Neuron (in vitro differentiated cells): ENCODE measurements at regions not wholly inside any gene's neighbourhood (a gene's known extent, or its start where the extent isn't known, plus 50 kb on each side); places are given as distances from the start of the nearest gene placed in this dataset.

Experiments
- H2AFZ ChIP-seq: one replicate; pipeline ENCODE4 v1.6.1; 2013; ENCODE audit warnings: low read depth, mild to moderate bottlenecking, inconsistent platforms, low read length, moderate library complexity
- H3K27me3 ChIP-seq: one replicate; pipeline ENCODE4 v1.6.1; 2013; ENCODE audit warnings: low read length; ENCODE audit not compliant: insufficient read depth
- H3K36me3 ChIP-seq: one replicate; pipeline ENCODE4 v1.6.1; 2013; ENCODE audit warnings: low read length; ENCODE audit not compliant: insufficient read depth
- H3K4me1 ChIP-seq: one replicate; pipeline ENCODE4 v1.6.1; 2013; ENCODE audit warnings: low read length; ENCODE audit not compliant: insufficient read depth
- H3K4me3 ChIP-seq: 2 replicates; pipeline ENCODE4 v1.5.1; 2013; ENCODE audit warnings: mild to moderate bottlenecking, low read length, moderate library complexity
- H3K9me3 ChIP-seq: one replicate; pipeline ENCODE4 v1.6.1; 2013; ENCODE audit warnings: low read length

GRCh38 chr1:58919959-58920321 lies 136.1 kb upstream of the JUN start:
- peaks cover 7% of the 10 kb centered on the region for H3K27me3 ChIP-seq
- no peak overlapping the region for H3K4me3 ChIP-seq
- H3K36me3 ChIP-seq = no peaks in the 10 kb centered on the region

GRCh38 chr1:58921342-58921741 lies 137.5 kb upstream of the JUN start:
- Histone ChIP-seq H3K36me3 (no peaks in the 10 kb centered on the region), H3K9me3 (no peaks in the 10 kb centered on the region), H3K4me3 (no peak overlapping the region), H3K4me1 (no peaks in the 10 kb centered on the region), H2AFZ (no peak overlapping the region), H3K27me3 (peaks cover 7% of the 10 kb centered on the region)

More at GRCh38 chr1:58919959-58920321, 136.1 kb upstream of the JUN start:
- H2AFZ ChIP-seq = no peak overlapping the region
- H3K9me3 ChIP-seq = no peaks in the 10 kb centered on the region
- no peaks in the 10 kb centered on the region for H3K4me1 ChIP-seq

- H2AFZ ChIP-seq = no peak overlapping the region
- no peaks in the 10 kb centered on the region for H3K4me1 ChIP-seq
- no peaks in the 10 kb centered on the region for H3K36me3 ChIP-seq
- no peaks in the 10 kb centered on the region for H3K9me3 ChIP-seq
- H3K4me3 ChIP-seq = no peak overlapping the region
- peaks cover 7% of the 10 kb centered on the region for H3K27me3 ChIP-seq
Observed at GRCh38 chr1:58921751-58922150, 137.9 kb upstream of the JUN start.

GRCh38 chr1:58922302-58923089 lies 138.6 kb upstream of the JUN start:
- H3K36me3 ChIP-seq = no peaks in the 10 kb centered on the region
- no peaks in the 10 kb centered on the region for H3K9me3 ChIP-seq
- no peak overlapping the region for H3K4me3 ChIP-seq
- no peaks in the 10 kb centered on the region for H3K4me1 ChIP-seq
- H2AFZ ChIP-seq = no peak overlapping the region
- H3K27me3 ChIP-seq = peaks cover 7% of the 10 kb centered on the region

GRCh38 chr1:58923090-58923470 lies 139.2 kb upstream of the JUN start:
- H2AFZ ChIP-seq = no peak overlapping the region

GRCh38 chr1:58924016-58924565 lies 140.2 kb upstream of the JUN start:
- H3K9me3 ChIP-seq = no peaks in the 10 kb centered on the region
- peaks cover 7% of the 10 kb centered on the region for H3K27me3 ChIP-seq
- no peak overlapping the region for H2AFZ ChIP-seq
- no peaks in the 10 kb centered on the region for H3K4me1 ChIP-seq
- H3K4me3 ChIP-seq = no peak overlapping the region
- H3K36me3 ChIP-seq = no peaks in the 10 kb centered on the region

More at GRCh38 chr1:58923090-58923470, 139.2 kb upstream of the JUN start:
- Histone ChIP-seq H3K4me3 (no peak overlapping the region), H3K9me3 (no peaks in the 10 kb centered on the region), H3K27me3 (peaks cover 7% of the 10 kb centered on the region), H3K4me1 (no peaks in the 10 kb centered on the region), H3K36me3 (no peaks in the 10 kb centered on the region)

- no peaks in the 10 kb centered on the region for H3K4me1 ChIP-seq
- H3K36me3 ChIP-seq = no peaks in the 10 kb centered on the region
- no peak overlapping the region for H3K4me3 ChIP-seq
- no peak overlapping the region for H2AFZ ChIP-seq
- peaks cover 7% of the 10 kb centered on the region for H3K27me3 ChIP-seq
- no peaks in the 10 kb centered on the region for H3K9me3 ChIP-seq
Observed at GRCh38 chr1:58924821-58925220, 141.0 kb upstream of the JUN start.

GRCh38 chr1:58925247-58925646 lies 141.4 kb upstream of the JUN start:
- peaks cover 7% of the 10 kb centered on the region for H3K27me3 ChIP-seq
- H3K4me1 ChIP-seq = no peaks in the 10 kb centered on the region
- no peak overlapping the region for H3K4me3 ChIP-seq
- no peak overlapping the region for H2AFZ ChIP-seq
- no peaks in the 10 kb centered on the region for H3K9me3 ChIP-seq
- H3K36me3 ChIP-seq = no peaks in the 10 kb centered on the region

GRCh38 chr1:58926152-58926551 lies 142.3 kb upstream of the JUN start:
- Histone ChIP-seq H3K4me1 (no peaks in the 10 kb centered on the region), H3K9me3 (no peaks in the 10 kb centered on the region), H2AFZ (no peak overlapping the region), H3K36me3 (no peaks in the 10 kb centered on the region), H3K4me3 (no peak overlapping the region), H3K27me3 (peaks cover 4% of the 10 kb centered on the region)

- Histone ChIP-seq H3K4me3 (no peak overlapping the region), H3K4me1 (no peaks in the 10 kb centered on the region)
Observed at GRCh38 chr1:58927041-58927721, 143.3 kb upstream of the JUN start.

GRCh38 chr1:58927722-58928085 lies 143.9 kb upstream of the JUN start:
- peaks cover 4% of the 10 kb centered on the region for H3K27me3 ChIP-seq
- H3K36me3 ChIP-seq = no peaks in the 10 kb centered on the region
- no peak overlapping the region for H2AFZ ChIP-seq
- no peaks in the 10 kb centered on the region for H3K4me1 ChIP-seq
- no peaks in the 10 kb centered on the region for H3K9me3 ChIP-seq
- no peak overlapping the region for H3K4me3 ChIP-seq

More at GRCh38 chr1:58927041-58927721, 143.3 kb upstream of the JUN start:
- no peaks in the 10 kb centered on the region for H3K9me3 ChIP-seq
- no peak overlapping the region for H2AFZ ChIP-seq
- peaks cover 4% of the 10 kb centered on the region for H3K27me3 ChIP-seq
- no peaks in the 10 kb centered on the region for H3K36me3 ChIP-seq

- Histone ChIP-seq H3K27me3 (no peaks in the 10 kb centered on the region), H2AFZ (no peak overlapping the region), H3K36me3 (no peaks in the 10 kb centered on the region), H3K4me1 (no peaks in the 10 kb centered on the region), H3K9me3 (no peaks in the 10 kb centered on the region), H3K4me3 (no peak overlapping the region)
Observed at GRCh38 chr1:58928514-58928913, 144.7 kb upstream of the JUN start.

- H3K27me3 ChIP-seq = no peaks in the 10 kb centered on the region
- no peak overlapping the region for H3K4me3 ChIP-seq
- no peaks in the 10 kb centered on the region for H3K36me3 ChIP-seq
- no peaks in the 10 kb centered on the region for H3K4me1 ChIP-seq
- H2AFZ ChIP-seq = no peak overlapping the region
- H3K9me3 ChIP-seq = no peaks in the 10 kb centered on the region
Observed at GRCh38 chr1:58929671-58930325, 146.0 kb upstream of the JUN start.
